Choroid plexus epithelial cell (primary cell): ENCODE measurements at regions not wholly inside any gene's neighbourhood (a gene's known extent, or its start where the extent isn't known, plus 50 kb on each side); places are given as distances from the start of the nearest gene placed in this dataset.
A peak's percentile ranks its signal among the peaks of the same experiment; 100 is the strongest.

Source experiments
- DNase-seq: peaks from one replicate; pipeline ENCODE4 v3.0.0-alpha.2; 2010; ENCODE audit warnings: low read depth
- H3K4me3 ChIP-seq: 2 replicates; pipeline ENCODE4 v1.5.1; 2011; ENCODE audit warnings: low read depth, mild to moderate bottlenecking, control low read depth, low read length, moderate library complexity
- CTCF ChIP-seq: conservative IDR thresholded peaks from 2 replicates; pipeline ENCODE4 v1.5.1; 2011; ENCODE audit warnings: low read depth, mild to moderate bottlenecking, control low read depth, inconsistent platforms, low read length, moderate library complexity

- DNase-seq = no peak
- TF ChIP-seq CTCF = no peak
- no peak overlapping the region for H3K4me3 ChIP-seq
Observed at GRCh38 chr5:115072266-115073064, 97.2 kb downstream of the TRIM36 start.

GRCh38 chr5:115070737-115071136, 99.0 kb downstream of the TRIM36 start:
- DNase-seq = no peak
- no peak overlapping the region for H3K4me3 ChIP-seq
- TF ChIP-seq CTCF = no peak

GRCh38 chr5:115069087-115069968, 100.4 kb downstream of the TRIM36 start:
- TF ChIP-seq CTCF = peak; percentile 82
- peak; percentile 77 for DNase-seq
- no peak overlapping the region for H3K4me3 ChIP-seq

- peak; percentile 23 for DNase-seq
- H3K4me3 ChIP-seq = no peak overlapping the region
- no peak for TF ChIP-seq CTCF
Observed at GRCh38 chr5:115068239-115069086, 101.2 kb downstream of the TRIM36 start.

- no peak for TF ChIP-seq CTCF
- H3K4me3 ChIP-seq = no peak overlapping the region
- no peak for DNase-seq
Observed at GRCh38 chr5:115064380-115064779, 105.3 kb downstream of the TRIM36 start.

GRCh38 chr5:115054387-115054951, 115.2 kb downstream of the TRIM36 start:
- no peak for DNase-seq
- no peak for TF ChIP-seq CTCF
- H3K4me3 ChIP-seq = no peak overlapping the region
